ENCODE measurements at regions not wholly inside any gene's neighbourhood (a gene's known extent, or its start where the extent isn't known, plus 50 kb on each side); places are given as distances from the start of the nearest gene placed in this dataset.

DNA sequence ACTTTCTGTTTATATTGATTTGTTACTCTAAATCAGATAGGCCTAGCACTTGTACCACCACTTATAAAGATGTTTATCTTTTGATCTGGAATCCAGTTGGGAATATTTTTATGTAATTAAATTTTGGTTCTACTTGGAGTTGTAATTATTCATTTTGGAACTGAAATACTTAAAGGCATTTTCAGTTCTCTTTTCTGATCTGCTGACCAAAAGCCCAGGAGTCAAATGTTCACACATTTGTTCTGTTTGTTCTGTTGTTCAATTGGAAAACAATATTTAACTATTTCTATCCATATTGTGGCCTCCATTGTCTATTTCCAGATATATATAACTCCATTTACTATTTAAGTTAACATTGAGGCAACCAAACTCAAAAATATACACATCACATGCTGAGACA is 912.4 kb upstream of the EPHA6 start:
- TF ChIP-seq, protein P1, sequence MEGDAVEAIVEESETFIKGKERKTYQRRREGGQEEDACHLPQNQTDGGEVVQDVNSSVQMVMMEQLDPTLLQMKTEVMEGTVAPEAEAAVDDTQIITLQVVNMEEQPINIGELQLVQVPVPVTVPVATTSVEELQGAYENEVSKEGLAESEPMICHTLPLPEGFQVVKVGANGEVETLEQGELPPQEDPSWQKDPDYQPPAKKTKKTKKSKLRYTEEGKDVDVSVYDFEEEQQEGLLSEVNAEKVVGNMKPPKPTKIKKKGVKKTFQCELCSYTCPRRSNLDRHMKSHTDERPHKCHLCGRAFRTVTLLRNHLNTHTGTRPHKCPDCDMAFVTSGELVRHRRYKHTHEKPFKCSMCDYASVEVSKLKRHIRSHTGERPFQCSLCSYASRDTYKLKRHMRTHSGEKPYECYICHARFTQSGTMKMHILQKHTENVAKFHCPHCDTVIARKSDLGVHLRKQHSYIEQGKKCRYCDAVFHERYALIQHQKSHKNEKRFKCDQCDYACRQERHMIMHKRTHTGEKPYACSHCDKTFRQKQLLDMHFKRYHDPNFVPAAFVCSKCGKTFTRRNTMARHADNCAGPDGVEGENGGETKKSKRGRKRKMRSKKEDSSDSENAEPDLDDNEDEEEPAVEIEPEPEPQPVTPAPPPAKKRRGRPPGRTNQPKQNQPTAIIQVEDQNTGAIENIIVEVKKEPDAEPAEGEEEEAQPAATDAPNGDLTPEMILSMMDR (conservative IDR thresholded peaks at IDR 0.05; ENCODE audit: low read depth in 2 of 2) = no peak
- TF ChIP-seq CREB1 (CRISPR knock-in tag; IDR thresholded peaks at IDR 0.05; ENCODE audit: low read depth) (no peak), ZNF114 (CRISPR knock-in tag; IDR thresholded peaks at IDR 0.05) (no peak), EZH2phosphoT487 (IDR thresholded peaks at IDR 0.05; ENCODE audit: unreplicated experiment) (no peak), NANOG (IDR thresholded peaks at IDR 0.05; ENCODE audit: borderline replicate concordance) (no peak), JUNB (IDR thresholded peaks at IDR 0.05; ENCODE audit: unreplicated experiment) (no peak), ZNF331 (CRISPR knock-in tag; IDR thresholded peaks at IDR 0.05; ENCODE audit: low read depth) (no peak), POLR2AphosphoS5 (IDR thresholded peaks at IDR 0.05; ENCODE audit: low read depth) (no peak), REST (IDR thresholded peaks at IDR 0.05; ENCODE audit: unreplicated experiment) (no peak), STAT1 (IDR thresholded peaks at IDR 0.05; ENCODE audit: unreplicated experiment) (no peak)
- no peak for DNase-seq (ENCODE audit: low spot score)
- Mint-ChIP-seq H3K4me3 (no peak overlapping the region), H3K4me1 (no peaks in the 10 kb centered on the region), H3K36me3 (ENCODE audit: low read depth) (no peaks in the 10 kb centered on the region), H3K9me3 (no peaks in the 10 kb centered on the region), H3K27me3 (ENCODE audit: insufficient read depth, low read depth, poor library complexity) (no peaks in the 10 kb centered on the region), H3K27ac (no peak overlapping the region)
- Histone ChIP-seq H3K36me3 (ENCODE audit: insufficient read depth) (no peaks in the 10 kb centered on the region), H3K27ac (ENCODE audit: low read depth) (no peak overlapping the region), H3K4me3 (no peak overlapping the region), H4K20me1 (replicated peaks; ENCODE audit: insufficient read depth) (no peaks in the 10 kb centered on the region), H3K9me2 (ENCODE audit: insufficient read depth) (no peaks in the 10 kb centered on the region), H3K27me3 (ENCODE audit: insufficient read depth) (no peaks in the 10 kb centered on the region), H3K79me2 (replicated peaks; ENCODE audit: insufficient read depth) (no peaks in the 10 kb centered on the region), H3K4me1 (ENCODE audit: insufficient read depth) (no peaks in the 10 kb centered on the region), H3K4me2 (no peak overlapping the region), H3F3A (replicated peaks; ENCODE audit: low read depth) (no peaks in the 10 kb centered on the region), H2AFZ (no peak overlapping the region)
- no peak for ATAC-seq

GRCh38 chr3:95905182-95905581 is 909.2 kb upstream of the EPHA6 start:
- no peak for DNase-seq (ENCODE audit: low spot score)
- Mint-ChIP-seq H3K27ac (no peak overlapping the region), H3K36me3 (ENCODE audit: low read depth) (peaks cover 9% of the 10 kb centered on the region), H3K4me3 (no peak overlapping the region), H3K4me1 (no peaks in the 10 kb centered on the region), H3K27me3 (ENCODE audit: insufficient read depth, low read depth, poor library complexity) (no peaks in the 10 kb centered on the region), H3K9me3 (peaks cover 4% of the 10 kb centered on the region)
- no peak overlapping the region for H3K4me2 ChIP-seq
- H3K79me2 ChIP-seq (replicated peaks; ENCODE audit: insufficient read depth) = no peaks in the 10 kb centered on the region
- TF ChIP-seq CREB1 (CRISPR knock-in tag; IDR thresholded peaks at IDR 0.05; ENCODE audit: low read depth) (no peak), EZH2phosphoT487 (IDR thresholded peaks at IDR 0.05; ENCODE audit: unreplicated experiment) (no peak), STAT1 (IDR thresholded peaks at IDR 0.05; ENCODE audit: unreplicated experiment) (no peak), EZH2 (IDR thresholded peaks at IDR 0.05; ENCODE audit: low read depth, unreplicated experiment) (no peak), ZNF331 (CRISPR knock-in tag; IDR thresholded peaks at IDR 0.05; ENCODE audit: low read depth) (no peak)
- TF ChIP-seq, protein P2, sequence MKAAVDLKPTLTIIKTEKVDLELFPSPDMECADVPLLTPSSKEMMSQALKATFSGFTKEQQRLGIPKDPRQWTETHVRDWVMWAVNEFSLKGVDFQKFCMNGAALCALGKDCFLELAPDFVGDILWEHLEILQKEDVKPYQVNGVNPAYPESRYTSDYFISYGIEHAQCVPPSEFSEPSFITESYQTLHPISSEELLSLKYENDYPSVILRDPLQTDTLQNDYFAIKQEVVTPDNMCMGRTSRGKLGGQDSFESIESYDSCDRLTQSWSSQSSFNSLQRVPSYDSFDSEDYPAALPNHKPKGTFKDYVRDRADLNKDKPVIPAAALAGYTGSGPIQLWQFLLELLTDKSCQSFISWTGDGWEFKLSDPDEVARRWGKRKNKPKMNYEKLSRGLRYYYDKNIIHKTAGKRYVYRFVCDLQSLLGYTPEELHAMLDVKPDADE (IDR thresholded peaks at IDR 0.05) = no peak
- H3K4me1 ChIP-seq (ENCODE audit: insufficient read depth) = no peaks in the 10 kb centered on the region
- H4K20me1 ChIP-seq (replicated peaks; ENCODE audit: insufficient read depth) = no peaks in the 10 kb centered on the region
- ATAC-seq = no peak
- no peak overlapping the region for H2AFZ ChIP-seq
- H3K27me3 ChIP-seq (ENCODE audit: insufficient read depth) = no peaks in the 10 kb centered on the region
- H3K4me3 ChIP-seq = no peak overlapping the region
- H3K36me3 ChIP-seq (ENCODE audit: insufficient read depth) = no peaks in the 10 kb centered on the region
- no peaks in the 10 kb centered on the region for H3K9me2 ChIP-seq (ENCODE audit: insufficient read depth)
- no peak overlapping the region for H3K27ac ChIP-seq (ENCODE audit: low read depth)
- H3F3A ChIP-seq (replicated peaks; ENCODE audit: low read depth) = no peaks in the 10 kb centered on the region

Data from GM23338 (cell line).